ENCODE measurements at regions not wholly inside any gene's neighbourhood (a gene's known extent, or its start where the extent isn't known, plus 50 kb on each side); places are given as distances from the start of the nearest gene placed in this dataset.

DNA sequence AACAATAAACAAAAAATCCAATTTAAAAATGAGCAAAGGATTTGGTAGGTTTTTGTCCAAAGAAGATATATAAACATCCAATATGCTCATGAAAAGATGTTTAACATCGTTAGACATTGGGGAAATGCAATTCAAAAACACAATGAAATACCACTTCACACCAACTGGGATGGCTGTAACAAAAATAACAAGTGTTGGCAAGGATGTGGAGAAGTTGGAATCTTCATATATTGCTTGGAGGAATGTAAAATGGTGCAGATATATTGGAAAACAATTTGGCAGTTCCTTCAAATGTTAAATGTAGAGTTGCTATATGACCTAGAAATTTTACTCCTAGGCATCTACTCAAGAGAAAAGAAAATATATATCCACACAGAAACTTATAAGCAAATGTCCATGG is 224.3 kb downstream of the AUH start:
- intact Hi-C loops (cut with micrococcal nuclease), result no loop called here

GRCh38 chr9:91138760-91139159 is 223.0 kb downstream of the AUH start:
- no peaks in the 10 kb centered on the region for H3K4me1 Mint-ChIP-seq
- Histone ChIP-seq H3K27ac (ENCODE audit: low read length in 2 of 2) (no peak overlapping the region), H3K4me1 (ENCODE audit: control insufficient read depth in 2 of 2, insufficient read depth in 2 of 2, low read length in 2 of 2) (no peaks in the 10 kb centered on the region), H3K27me3 (replicated peaks in 1 of 4; ENCODE audit: control extremely low read depth in 1 of 4, control insufficient read depth in 3 of 4, insufficient read depth in 4 of 4, low read length in 3 of 4) (no peaks in the 10 kb centered on the region), H3K4me2 (replicated peaks; ENCODE audit: low read depth, low read length, poor library complexity, severe bottlenecking) (no peak overlapping the region), H3K9me3 (ENCODE audit: control extremely low read depth in 1 of 3, control insufficient read depth in 2 of 3, insufficient read depth in 1 of 3, low read length in 2 of 3) (peaks cover 0 to 5% (median 0%) of the 10 kb centered on the region in 3 donors), H3K4me3 (ENCODE audit: control extremely low read depth in 1 of 5, extremely low read depth in 1 of 5, insufficient read depth in 1 of 5, low read depth in 2 of 5, low read length in 4 of 5) (no peak overlapping the region), H3K79me2 (ENCODE audit: control insufficient read depth, insufficient read depth, low read length) (no peaks in the 10 kb centered on the region), H3K9ac (ENCODE audit: low read length) (no peak overlapping the region), H2AFZ (ENCODE audit: insufficient read depth, low read depth, low read length, poor library complexity, severe bottlenecking) (no peak overlapping the region), H3K36me3 (replicated peaks in 1 of 2; ENCODE audit: control extremely low read depth in 1 of 2, control insufficient read depth in 1 of 2, extremely low read depth in 1 of 2, insufficient read depth in 2 of 2, low read length in 1 of 2) (no peaks in the 10 kb centered on the region), H4K20me1 (ENCODE audit: control insufficient read depth, insufficient read depth, low read length, poor library complexity, severe bottlenecking) (no peaks in the 10 kb centered on the region)
- CTCF ChIA-PET, result no interaction called here
- POLR2A ChIA-PET, result no interaction called here
- H3K27ac Mint-ChIP-seq, result no peak overlapping the region
- ATAC-seq (ENCODE audit: low read depth) (no peak), DNase-seq (no peak)
- TF ChIP-seq CTCF (IDR thresholded peaks at IDR 0.05), result no peak
- TF ChIP-seq EZH2 (IDR thresholded peaks at IDR 0.05; ENCODE audit: borderline replicate concordance, insufficient read depth, low read depth, low read length, poor library complexity, severe bottlenecking), result no peak
- WGBS (ENCODE audit: insufficient coverage), result 100% methylated on average over 3 of the region's 5 CpGs
- H3K9me3 Mint-ChIP-seq (ENCODE audit: insufficient read depth), result no peaks in the 10 kb centered on the region
- intact Hi-C loops (cut with micrococcal nuclease), result no loop called here
- H3K4me3 Mint-ChIP-seq, result no peak overlapping the region
- H3K27me3 Mint-ChIP-seq, result peaks cover 3% of the 10 kb centered on the region

More for the DNA sequence above, 224.3 kb downstream of the AUH start:
- Mint-ChIP-seq H3K4me3 (no peak overlapping the region), H3K4me1 (no peaks in the 10 kb centered on the region), H3K27me3 (peaks cover 3% of the 10 kb centered on the region), H3K9me3 (ENCODE audit: insufficient read depth) (no peaks in the 10 kb centered on the region), H3K27ac (no peak overlapping the region)
- no peak overlapping the region for H3K27ac ChIP-seq (ENCODE audit: low read length in 2 of 2)
- ChIA-PET POLR2A (no interaction called here), CTCF (no interaction called here)
- DNase-seq (no peak), ATAC-seq (ENCODE audit: low read depth) (no peak)
- no peak overlapping the region for H3K9ac ChIP-seq (ENCODE audit: low read length)
- no peak overlapping the region for H2AFZ ChIP-seq (ENCODE audit: insufficient read depth, low read depth, low read length, poor library complexity, severe bottlenecking)
- no peak overlapping the region for H3K4me3 ChIP-seq (ENCODE audit: control extremely low read depth in 1 of 5, extremely low read depth in 1 of 5, insufficient read depth in 1 of 5, low read depth in 2 of 5, low read length in 4 of 5)
- no CpG with 5 or more reads among the region's 1 CpG for WGBS (ENCODE audit: insufficient coverage)
- H3K27me3 ChIP-seq (replicated peaks in 1 of 4; ENCODE audit: control extremely low read depth in 1 of 4, control insufficient read depth in 3 of 4, insufficient read depth in 4 of 4, low read length in 3 of 4), result no peaks in the 10 kb centered on the region
- TF ChIP-seq EZH2 (IDR thresholded peaks at IDR 0.05; ENCODE audit: borderline replicate concordance, insufficient read depth, low read depth, low read length, poor library complexity, severe bottlenecking) (no peak), CTCF (IDR thresholded peaks at IDR 0.05) (no peak)
- no peaks in the 10 kb centered on the region for H3K36me3 ChIP-seq (replicated peaks in 1 of 2; ENCODE audit: control extremely low read depth in 1 of 2, control insufficient read depth in 1 of 2, extremely low read depth in 1 of 2, insufficient read depth in 2 of 2, low read length in 1 of 2)
- H3K79me2 ChIP-seq (ENCODE audit: control insufficient read depth, insufficient read depth, low read length), result no peaks in the 10 kb centered on the region
- H3K9me3 ChIP-seq (ENCODE audit: control extremely low read depth in 1 of 3, control insufficient read depth in 2 of 3, insufficient read depth in 1 of 3, low read length in 2 of 3), result peaks cover 0 to 5% (median 0%) of the 10 kb centered on the region in 3 donors
- no peak overlapping the region for H3K4me2 ChIP-seq (replicated peaks; ENCODE audit: low read depth, low read length, poor library complexity, severe bottlenecking)
- no peaks in the 10 kb centered on the region for H4K20me1 ChIP-seq (ENCODE audit: control insufficient read depth, insufficient read depth, low read length, poor library complexity, severe bottlenecking)
- H3K4me1 ChIP-seq (ENCODE audit: control insufficient read depth in 2 of 2, insufficient read depth in 2 of 2, low read length in 2 of 2), result no peaks in the 10 kb centered on the region
